Tibial nerve (tissue), 4 donors: ENCODE measurements at regions not wholly inside any gene's neighbourhood (a gene's known extent, or its start where the extent isn't known, plus 50 kb on each side); places are given as distances from the start of the nearest gene placed in this dataset.

Experiments
- EP300 ChIP-seq, 2 donors: sonication (generic); formaldehyde crosslinking; IDR thresholded peaks; one replicate each; pipeline ENCODE4 v1.6.1; 2017; ENCODE audit warnings: antibody characterized with exemption in 2 of 2, mild to moderate bottlenecking in 1 of 2
- POLR2A ChIP-seq, 2 donors: fragments of 450-650 bp; IDR thresholded peaks; one replicate each; pipeline ENCODE4 v1.6.1; 2017; ENCODE audit warnings: antibody characterized with exemption in 2 of 2, mild to moderate bottlenecking in 2 of 2, moderate library complexity in 2 of 2
- TF ChIP-seq, protein P1 (sequence below), 5 experiments: fragments of 200-600 bp in 3 of 5; fragments of 450-650 bp in 2 of 5; sonication (generic) in 3 of 5; IDR thresholded peaks; one replicate each; pipeline ENCODE4 v1.5.1; 2016 to 2019; ENCODE audit warnings: antibody characterized with exemption in 5 of 5, mild to moderate bottlenecking in 3 of 5, moderate library complexity in 2 of 5

DNA sequence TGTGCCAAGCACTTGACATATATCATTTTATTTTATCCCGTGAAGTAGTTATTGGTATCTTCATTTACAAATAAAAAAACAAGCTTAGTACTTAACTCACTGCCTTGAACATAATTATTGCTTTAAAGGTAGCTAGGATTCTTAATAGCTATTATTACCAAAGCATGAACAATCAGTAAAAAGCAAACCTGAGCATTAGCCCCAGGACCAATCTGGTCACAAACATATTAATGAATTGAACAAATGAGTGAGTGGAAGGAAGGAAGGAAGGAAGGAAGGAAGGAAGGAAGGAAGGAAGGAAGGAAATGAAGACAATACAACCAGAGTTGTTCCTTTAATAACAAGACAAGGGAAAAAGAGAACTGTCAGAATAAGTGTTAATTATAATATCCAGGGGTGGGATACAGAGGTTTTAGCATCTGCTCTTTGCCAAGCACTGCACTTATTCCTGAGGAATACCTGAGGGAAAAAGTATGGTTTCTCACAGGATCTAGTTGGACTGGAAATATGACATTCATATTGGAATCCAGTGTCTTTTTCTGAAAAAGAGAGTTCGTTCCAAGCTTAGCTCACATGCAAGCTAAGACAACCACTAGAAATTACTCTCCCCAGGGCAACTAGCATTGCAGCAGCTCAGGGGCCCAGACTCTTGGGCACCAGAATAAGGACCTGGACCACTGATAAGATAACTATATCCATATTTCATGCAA, 172.9 kb upstream of the MGMT start:
- TF ChIP-seq POLR2A (IDR thresholded peaks at IDR 0.05) (no peak), EP300 (IDR thresholded peaks at IDR 0.05) (no peak)
- TF ChIP-seq, protein P1, sequence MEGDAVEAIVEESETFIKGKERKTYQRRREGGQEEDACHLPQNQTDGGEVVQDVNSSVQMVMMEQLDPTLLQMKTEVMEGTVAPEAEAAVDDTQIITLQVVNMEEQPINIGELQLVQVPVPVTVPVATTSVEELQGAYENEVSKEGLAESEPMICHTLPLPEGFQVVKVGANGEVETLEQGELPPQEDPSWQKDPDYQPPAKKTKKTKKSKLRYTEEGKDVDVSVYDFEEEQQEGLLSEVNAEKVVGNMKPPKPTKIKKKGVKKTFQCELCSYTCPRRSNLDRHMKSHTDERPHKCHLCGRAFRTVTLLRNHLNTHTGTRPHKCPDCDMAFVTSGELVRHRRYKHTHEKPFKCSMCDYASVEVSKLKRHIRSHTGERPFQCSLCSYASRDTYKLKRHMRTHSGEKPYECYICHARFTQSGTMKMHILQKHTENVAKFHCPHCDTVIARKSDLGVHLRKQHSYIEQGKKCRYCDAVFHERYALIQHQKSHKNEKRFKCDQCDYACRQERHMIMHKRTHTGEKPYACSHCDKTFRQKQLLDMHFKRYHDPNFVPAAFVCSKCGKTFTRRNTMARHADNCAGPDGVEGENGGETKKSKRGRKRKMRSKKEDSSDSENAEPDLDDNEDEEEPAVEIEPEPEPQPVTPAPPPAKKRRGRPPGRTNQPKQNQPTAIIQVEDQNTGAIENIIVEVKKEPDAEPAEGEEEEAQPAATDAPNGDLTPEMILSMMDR (IDR thresholded peaks at IDR 0.05), result no peak
